HG03460 (cell line): ENCODE measurements at regions not wholly inside any gene's neighbourhood (a gene's known extent, or its start where the extent isn't known, plus 50 kb on each side); places are given as distances from the start of the nearest gene placed in this dataset.
"Not testable (repeated sequence)": the region's sequence is repeated elsewhere in the genome, so short reads cannot be mapped to it uniquely, and the experiment has no call there.

Experiments used
- ATAC-seq: cut with Tn5 transposase; IDR thresholded peaks from one replicate; pipeline ENCODE4 v1.9.1; 2021; ENCODE audit not compliant: unreplicated experiment

DNA sequence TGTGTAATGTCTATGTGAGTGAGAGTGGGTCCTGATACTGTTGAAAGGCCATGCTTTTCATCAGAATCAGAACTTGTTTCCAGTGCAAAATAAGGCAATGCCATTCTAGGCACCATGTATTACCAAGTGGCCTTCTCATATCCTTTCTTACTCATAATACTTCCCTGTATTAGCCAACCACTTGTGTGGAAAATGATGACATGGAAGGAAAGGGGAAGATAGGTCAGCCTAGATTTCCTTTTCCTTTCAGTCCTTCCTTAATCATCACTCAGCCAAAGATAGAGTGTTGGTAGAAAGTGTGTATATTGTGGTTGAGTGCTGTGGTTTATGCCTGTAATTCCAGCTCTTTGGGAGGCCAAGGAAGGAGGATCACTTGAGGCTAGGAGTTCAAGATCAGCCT is 158.6 kb upstream of the PREP start:
- no peak for ATAC-seq

GRCh38 chr6:105560611-105561066 is 157.8 kb upstream of the PREP start:
- peak; percentile 91 for ATAC-seq

DNA sequence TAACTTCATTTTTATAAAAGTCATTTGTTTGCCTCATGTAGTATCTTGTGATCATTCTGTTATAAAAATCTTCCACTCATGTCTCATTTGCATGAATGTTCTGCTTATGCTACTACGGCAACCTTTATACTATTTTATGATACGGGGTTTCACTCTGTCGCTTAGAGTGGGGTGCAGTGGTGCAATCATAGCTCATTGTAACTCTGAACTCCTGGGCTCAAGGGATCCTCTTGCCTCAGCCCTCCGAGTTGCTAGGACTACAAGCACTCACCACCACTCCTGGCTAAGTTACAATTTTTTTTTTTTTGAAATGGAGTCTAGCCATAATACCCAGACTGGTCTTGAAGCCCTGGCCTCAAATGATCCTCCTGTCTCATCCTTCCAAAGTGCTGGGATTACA is 154.4 kb upstream of the PREP start:
- ATAC-seq, result no peak

GRCh38 chr6:105553171-105553570 is 150.3 kb upstream of the PREP start:
- no peak for ATAC-seq

DNA sequence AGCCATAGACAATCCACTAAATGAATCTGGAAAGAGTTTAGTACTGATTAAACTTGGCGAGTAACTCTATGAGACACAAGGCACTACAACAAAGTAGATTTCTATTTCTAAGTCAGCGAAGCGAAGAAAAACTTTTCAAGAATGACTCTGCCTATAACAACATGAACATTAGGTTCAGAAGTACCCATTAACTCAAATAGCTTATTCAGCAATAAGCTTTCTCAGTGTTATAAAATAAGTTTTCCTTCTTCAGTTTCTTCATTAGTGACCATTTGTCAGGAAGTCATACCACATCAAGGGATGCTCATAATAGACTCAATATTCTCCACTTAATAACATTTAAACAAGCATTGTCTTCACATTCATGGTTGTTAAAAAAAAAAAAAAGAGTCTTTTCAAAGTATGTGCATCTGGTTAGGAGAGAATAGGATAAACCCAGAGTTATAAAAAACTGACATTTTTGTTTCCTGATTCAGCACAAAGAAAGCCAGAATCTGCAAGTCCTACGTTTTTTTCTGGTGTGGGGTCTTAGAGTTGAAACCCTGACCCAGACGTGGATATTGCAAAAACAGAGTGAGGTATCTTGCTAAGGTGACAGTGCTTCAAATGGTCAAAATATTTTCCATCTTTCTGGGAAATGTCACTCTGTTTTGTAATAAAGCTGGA is 148.2 kb upstream of the PREP start:
- ATAC-seq, result no peak

- ATAC-seq, result no peak
Measured at GRCh38 chr6:105546754-105547153, 143.9 kb upstream of the PREP start.

DNA sequence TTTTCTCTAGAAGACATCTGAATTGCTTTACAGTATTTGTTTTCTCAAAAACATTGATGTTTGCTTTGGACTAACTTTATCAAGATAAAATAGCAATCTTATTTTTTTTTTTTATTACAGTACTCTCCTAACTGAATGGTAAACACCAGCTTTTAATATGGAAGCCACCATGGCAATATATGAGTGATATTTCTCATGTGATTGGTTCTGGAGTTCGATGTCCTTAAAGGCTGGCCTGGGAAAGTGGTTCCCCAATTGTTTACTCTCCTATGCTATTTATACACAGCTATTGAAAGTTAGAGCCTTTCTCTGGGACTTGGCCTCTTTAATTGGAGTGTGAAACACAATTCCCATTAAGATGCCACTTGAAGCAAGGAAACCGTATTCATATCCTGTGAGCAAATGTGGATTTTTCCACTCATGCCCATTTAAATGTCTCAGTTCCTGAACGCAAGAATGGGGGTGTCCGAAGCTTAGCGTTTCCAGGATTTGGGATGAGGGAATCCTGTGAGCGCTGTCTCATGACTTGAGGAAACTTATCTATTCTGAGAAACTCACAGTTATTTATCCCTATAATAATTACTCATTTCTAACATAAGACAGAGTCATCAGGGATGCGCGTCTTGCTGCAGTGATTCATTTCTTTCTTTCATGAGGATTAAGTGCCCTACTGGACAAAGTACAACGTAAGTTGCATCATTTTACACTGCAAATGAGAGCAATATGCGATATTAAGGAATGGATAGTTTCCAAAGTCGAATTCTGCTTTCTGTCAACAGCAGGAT is 143.3 kb upstream of the PREP start:
- ATAC-seq, result no peak

DNA sequence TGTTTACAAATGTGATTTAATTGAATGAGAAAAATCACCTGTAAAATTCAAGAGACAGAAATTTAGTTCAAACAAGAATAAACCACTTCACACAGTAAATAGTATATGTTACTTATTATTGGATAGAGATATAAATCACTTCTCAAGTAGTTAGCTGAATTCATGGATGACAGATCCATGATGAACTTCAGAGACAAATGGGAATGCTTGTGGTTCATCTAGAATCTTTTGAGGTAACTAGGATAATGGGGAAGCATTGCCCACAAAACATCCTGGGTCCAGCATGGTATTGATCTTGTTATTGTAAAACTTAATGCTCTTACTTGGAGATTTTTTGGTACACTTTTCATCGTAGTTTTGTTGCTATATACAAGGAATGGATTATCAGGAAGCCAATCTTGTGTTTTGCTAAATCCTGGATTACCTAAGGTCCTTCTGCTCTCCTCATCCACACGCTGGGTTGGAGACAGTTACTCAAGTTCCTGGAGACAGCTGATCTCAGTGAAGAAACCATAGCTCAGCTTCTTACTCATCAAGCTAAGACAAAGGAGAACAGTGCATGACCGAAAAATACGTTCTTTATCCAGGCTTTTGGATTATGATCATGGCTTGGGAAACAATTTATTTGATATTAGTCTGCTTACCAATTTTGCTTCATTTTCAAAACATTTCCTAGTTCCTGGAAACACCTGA is 142.5 kb upstream of the PREP start:
- no peak for ATAC-seq

GRCh38 chr6:105539911-105540310 is 137.0 kb upstream of the PREP start:
- no peak for ATAC-seq

GRCh38 chr6:105537981-105538578 is 135.2 kb upstream of the PREP start:
- ATAC-seq, result no peak

DNA sequence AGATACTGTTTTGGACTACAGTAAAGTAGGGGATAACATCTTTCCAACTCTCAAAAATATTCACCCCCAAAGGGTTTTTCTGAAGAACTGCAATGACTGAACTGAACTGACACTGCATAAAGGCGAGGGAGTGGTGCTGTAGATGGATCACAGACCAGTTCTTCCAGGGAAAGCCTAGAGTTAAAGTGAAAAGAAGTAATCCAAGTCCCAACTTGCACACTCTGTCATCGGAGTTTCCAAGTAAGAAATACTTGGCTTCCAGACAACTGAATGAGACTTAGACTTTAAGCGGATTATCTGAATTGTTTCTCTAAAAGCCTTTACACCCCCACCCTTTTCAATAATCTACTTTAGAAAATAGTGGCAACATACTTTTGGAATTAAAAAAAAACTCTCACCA is 134.1 kb upstream of the PREP start:
- no peak for ATAC-seq

GRCh38 chr6:105533301-105533700 is 130.4 kb upstream of the PREP start:
- ATAC-seq, result no peak

GRCh38 chr6:105526225-105526872 is 123.5 kb upstream of the PREP start:
- ATAC-seq, result no peak

GRCh38 chr6:105522626-105523322 is 119.9 kb upstream of the PREP start:
- no peak for ATAC-seq

DNA sequence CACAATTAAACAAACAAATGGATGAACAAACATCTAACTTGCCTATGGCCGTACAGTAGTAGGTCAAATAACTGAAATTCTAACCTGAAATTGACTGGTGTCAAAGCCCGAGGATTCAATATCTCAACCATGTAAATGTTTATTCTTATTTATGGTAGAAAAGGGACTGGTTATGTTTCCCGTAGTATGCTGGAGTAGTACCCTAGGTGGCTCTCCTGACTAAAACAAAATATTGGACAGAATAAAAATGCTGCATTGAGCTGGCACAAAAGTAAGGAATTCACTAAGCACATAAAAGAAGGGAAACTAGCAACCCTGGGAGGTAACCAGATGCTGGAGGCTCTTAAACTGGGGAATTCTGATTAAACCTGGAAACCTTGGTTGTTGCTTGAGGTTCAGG is 117.1 kb upstream of the PREP start:
- no peak for ATAC-seq

DNA sequence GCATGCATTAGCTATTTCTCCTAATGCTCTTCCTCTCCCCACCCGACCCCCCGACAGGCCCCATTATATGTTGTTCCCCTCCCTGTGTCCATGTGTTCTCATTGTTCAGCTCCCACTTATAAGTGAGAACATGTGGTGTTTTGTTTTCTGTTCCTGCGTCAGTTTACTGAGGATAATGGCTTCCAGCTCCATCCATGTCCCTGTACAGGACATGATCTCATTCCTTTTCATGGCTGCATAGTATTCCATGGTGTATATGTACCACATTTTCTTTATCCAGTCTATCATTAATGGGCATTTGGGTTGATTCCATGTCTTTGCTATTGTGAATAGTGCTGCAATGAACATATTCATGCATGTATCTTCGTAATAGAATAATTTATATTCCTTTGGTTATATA is 116.1 kb upstream of the PREP start:
- ATAC-seq, result not testable (repeated sequence)

DNA sequence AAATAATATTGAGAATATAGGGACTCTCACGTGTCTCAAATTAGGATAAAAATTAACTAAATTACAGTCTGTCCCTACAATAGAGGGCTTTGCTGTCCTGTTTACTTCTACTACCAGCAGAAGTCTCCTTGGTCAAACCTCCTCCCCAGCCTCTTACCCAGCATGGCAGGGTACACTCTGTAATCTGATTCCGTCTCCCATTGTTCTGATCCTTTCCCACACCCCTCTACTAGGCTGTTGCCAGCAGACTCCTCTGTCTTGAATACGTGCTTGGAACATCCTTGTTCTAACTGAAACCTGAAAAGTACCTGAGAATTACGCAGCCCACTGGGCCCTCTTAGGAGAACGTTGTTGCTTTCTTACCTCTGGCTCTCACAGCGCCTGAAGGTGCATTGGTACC is 112.2 kb upstream of the PREP start:
- ATAC-seq, result no peak

- no peak for ATAC-seq
Measured at GRCh38 chr6:105514306-105514705, 111.4 kb upstream of the PREP start.

- ATAC-seq, result no peak
Measured at GRCh38 chr6:105511639-105512038, 108.8 kb upstream of the PREP start.

DNA sequence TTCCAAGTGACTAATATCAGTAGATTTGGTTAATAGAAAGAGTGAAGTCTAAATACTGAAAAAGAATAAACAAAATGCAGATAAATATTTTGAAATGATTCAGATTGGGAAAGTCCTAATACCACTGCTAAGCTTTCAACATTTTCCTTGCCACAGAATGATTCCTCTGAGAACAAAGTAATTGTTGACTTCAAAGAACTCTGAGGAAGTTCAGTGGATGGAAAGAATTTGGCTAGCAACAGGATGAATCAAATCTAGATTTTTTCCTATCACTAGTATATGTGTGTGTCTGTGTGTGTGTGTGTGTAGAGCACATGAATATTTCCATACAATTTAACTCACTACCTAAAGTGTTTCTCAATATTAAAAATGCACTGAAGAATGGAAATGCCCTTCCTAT is 107.9 kb upstream of the PREP start:
- no peak for ATAC-seq
